ENCODE measurements at regions not wholly inside any gene's neighbourhood (a gene's known extent, or its start where the extent isn't known, plus 50 kb on each side); places are given as distances from the start of the nearest gene placed in this dataset.

DNA sequence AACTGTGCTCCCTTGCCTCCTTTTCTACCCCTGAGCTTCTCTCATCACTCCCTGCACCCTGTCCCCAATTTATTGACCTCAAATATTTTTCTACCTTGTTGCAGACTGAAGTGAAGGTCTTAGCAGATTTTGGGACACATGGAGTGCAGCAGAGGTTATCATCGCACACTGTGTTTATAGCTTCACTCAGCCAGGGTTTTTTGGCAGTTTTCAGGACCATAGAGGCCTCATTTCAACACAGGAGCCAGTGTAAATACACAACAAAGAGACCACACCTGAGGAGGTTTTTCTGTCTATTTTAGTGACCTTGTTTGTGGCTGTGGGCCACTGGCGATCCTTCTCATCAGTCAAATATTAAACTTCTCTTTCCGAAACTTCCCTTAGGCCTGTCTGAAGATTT, 457.1 kb downstream of the SPRY1 start:
- Mint-ChIP-seq H3K4me3 (ENCODE audit: unreplicated experiment) (no peak overlapping the region), H3K36me3 (ENCODE audit: unreplicated experiment) (no peaks in the 10 kb centered on the region), H3K27me3 (ENCODE audit: unreplicated experiment) (no peaks in the 10 kb centered on the region), H3K27ac (ENCODE audit: unreplicated experiment) (no peak overlapping the region), H3K4me1 (ENCODE audit: low read depth, unreplicated experiment) (no peaks in the 10 kb centered on the region), H3K9me3 (ENCODE audit: unreplicated experiment) (no peaks in the 10 kb centered on the region)
- DNase-seq, result no peak
- TF ChIP-seq, protein P1, sequence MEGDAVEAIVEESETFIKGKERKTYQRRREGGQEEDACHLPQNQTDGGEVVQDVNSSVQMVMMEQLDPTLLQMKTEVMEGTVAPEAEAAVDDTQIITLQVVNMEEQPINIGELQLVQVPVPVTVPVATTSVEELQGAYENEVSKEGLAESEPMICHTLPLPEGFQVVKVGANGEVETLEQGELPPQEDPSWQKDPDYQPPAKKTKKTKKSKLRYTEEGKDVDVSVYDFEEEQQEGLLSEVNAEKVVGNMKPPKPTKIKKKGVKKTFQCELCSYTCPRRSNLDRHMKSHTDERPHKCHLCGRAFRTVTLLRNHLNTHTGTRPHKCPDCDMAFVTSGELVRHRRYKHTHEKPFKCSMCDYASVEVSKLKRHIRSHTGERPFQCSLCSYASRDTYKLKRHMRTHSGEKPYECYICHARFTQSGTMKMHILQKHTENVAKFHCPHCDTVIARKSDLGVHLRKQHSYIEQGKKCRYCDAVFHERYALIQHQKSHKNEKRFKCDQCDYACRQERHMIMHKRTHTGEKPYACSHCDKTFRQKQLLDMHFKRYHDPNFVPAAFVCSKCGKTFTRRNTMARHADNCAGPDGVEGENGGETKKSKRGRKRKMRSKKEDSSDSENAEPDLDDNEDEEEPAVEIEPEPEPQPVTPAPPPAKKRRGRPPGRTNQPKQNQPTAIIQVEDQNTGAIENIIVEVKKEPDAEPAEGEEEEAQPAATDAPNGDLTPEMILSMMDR (IDR thresholded peaks at IDR 0.05; ENCODE audit: partially characterized antibody, unreplicated experiment), result no peak

DNA sequence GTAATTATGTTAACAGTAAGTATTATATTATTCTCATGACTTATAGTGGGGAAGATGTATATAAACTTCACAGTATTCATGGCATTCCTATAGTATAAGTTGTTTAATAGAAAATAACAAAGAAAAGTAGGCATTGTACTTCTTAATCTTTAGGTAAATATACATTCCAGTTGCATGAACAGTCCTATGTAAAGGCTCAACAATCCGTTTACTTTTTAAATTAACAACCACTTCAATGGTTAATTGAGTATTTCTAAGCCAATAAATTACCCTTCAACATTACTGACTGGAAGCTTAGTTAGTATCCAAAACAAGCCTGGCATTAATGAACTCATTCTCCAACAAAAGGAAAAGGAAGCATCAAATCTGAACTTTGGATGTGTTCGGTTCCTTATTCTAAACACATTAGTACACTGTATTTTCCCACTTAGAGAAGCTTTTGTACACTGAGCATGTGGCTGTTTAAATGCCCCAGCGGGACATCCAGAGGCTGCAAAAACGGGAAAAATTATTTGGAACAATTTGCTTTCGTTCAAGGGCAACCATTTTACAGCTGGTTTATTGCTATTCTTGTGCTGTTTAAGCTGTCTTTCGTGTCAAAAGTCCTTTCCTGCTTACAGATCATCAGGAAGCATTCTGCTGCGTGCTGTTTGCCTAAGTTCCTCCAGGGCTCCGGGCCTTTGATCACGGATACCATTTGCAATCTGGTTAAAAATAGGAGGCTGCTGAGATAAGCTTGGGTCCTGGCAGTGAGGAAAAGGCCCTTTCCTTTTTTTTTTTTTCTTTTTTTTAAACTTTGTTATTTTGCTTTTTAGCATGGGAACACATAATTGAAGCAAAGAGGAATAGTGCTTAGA, 460.3 kb downstream of the SPRY1 start:
- Mint-ChIP-seq H3K27me3 (ENCODE audit: unreplicated experiment) (no peaks in the 10 kb centered on the region), H3K4me1 (ENCODE audit: low read depth, unreplicated experiment) (no peaks in the 10 kb centered on the region), H3K4me3 (ENCODE audit: unreplicated experiment) (no peak overlapping the region), H3K36me3 (ENCODE audit: unreplicated experiment) (no peaks in the 10 kb centered on the region), H3K9me3 (ENCODE audit: unreplicated experiment) (no peaks in the 10 kb centered on the region), H3K27ac (ENCODE audit: unreplicated experiment) (no peak overlapping the region)
- DNase-seq, result peak; percentile 21
- TF ChIP-seq, protein P1 (IDR thresholded peaks at IDR 0.05; ENCODE audit: partially characterized antibody, unreplicated experiment), result no peak

DNA sequence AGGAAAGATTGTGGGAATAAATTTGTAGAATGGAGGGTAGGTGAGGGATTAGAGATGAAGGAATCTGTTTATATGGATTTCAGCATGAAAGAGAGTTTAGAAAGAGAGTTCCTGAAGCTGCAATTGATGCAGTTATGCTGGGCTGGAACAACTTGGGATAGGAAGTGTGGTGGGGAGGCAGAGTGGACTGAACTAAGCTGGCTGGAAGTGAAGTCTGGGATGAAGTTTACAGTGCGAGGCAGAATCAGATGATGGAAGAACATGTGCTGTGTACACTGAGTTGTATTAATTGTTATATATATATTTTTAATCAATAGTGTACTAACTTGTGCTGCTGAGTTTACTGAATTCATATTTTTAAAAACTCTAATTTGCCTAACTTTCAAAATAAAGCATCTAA, 461.9 kb downstream of the SPRY1 start:
- no peaks in the 10 kb centered on the region for H3K27me3 Mint-ChIP-seq (ENCODE audit: unreplicated experiment)
- H3K4me1 Mint-ChIP-seq (ENCODE audit: low read depth, unreplicated experiment), result no peaks in the 10 kb centered on the region

DNA sequence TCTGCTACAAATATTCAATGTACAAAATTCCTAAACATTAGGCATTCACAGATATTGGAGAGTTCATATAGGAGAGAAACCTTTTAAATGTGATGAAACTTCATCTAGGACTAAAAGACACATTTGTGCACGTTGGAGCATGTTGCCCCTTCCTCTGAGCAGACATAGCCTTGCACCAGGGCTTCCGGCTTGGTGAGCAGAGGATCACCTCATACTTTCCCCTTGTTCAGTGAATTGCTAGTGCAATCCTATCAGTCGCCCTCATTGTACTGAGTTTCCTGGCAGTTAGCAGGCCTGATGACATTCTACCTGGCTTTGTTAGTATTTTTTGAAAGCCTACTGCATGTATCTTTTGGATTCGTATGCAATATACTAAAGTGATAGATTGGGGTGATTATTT, 466.2 kb downstream of the SPRY1 start:
- peaks cover 2% of the 10 kb centered on the region for H3K9me3 Mint-ChIP-seq (ENCODE audit: unreplicated experiment)
- H3K27ac Mint-ChIP-seq (ENCODE audit: unreplicated experiment), result no peak overlapping the region
- no peak overlapping the region for H3K4me3 Mint-ChIP-seq (ENCODE audit: unreplicated experiment)
- H3K36me3 Mint-ChIP-seq (ENCODE audit: unreplicated experiment), result no peaks in the 10 kb centered on the region
- TF ChIP-seq, protein P1 (IDR thresholded peaks at IDR 0.05; ENCODE audit: partially characterized antibody, unreplicated experiment), result no peak
- no peaks in the 10 kb centered on the region for H3K27me3 Mint-ChIP-seq (ENCODE audit: unreplicated experiment)
- H3K4me1 Mint-ChIP-seq (ENCODE audit: low read depth, unreplicated experiment), result no peaks in the 10 kb centered on the region
- no peak for DNase-seq

More for the DNA sequence above, 461.9 kb downstream of the SPRY1 start:
- Mint-ChIP-seq H3K36me3 (ENCODE audit: unreplicated experiment) (no peaks in the 10 kb centered on the region), H3K9me3 (ENCODE audit: unreplicated experiment) (no peaks in the 10 kb centered on the region), H3K4me3 (ENCODE audit: unreplicated experiment) (no peak overlapping the region), H3K27ac (ENCODE audit: unreplicated experiment) (no peak overlapping the region)
- TF ChIP-seq, protein P1 (IDR thresholded peaks at IDR 0.05; ENCODE audit: partially characterized antibody, unreplicated experiment), result no peak
- DNase-seq, result no peak

DNA sequence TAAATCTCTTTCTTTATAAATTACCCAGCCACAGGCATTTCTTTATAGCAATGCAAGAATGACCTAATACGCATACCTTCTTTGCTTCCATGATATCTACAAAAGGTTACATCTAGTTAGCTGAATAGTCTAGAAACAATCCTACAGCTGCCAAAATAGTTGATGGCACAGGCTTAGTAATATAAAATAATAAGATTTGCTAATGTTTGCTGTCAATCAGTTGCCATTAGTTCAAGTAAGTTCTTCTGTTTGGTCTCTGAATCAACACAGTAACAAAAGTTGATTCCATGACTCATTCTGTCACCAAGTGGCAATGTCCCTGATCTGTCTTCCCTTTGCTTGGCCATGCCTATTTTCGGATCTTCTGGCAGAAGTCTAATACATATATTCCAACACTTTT, 470.2 kb downstream of the SPRY1 start:
- Mint-ChIP-seq H3K36me3 (ENCODE audit: unreplicated experiment) (no peaks in the 10 kb centered on the region), H3K27me3 (ENCODE audit: unreplicated experiment) (no peaks in the 10 kb centered on the region), H3K27ac (ENCODE audit: unreplicated experiment) (no peak overlapping the region)

More for the DNA sequence above, 470.2 kb downstream of the SPRY1 start:
- no peak for DNase-seq
- TF ChIP-seq, protein P1 (IDR thresholded peaks at IDR 0.05; ENCODE audit: partially characterized antibody, unreplicated experiment), result no peak
- H3K9me3 Mint-ChIP-seq (ENCODE audit: unreplicated experiment), result peaks cover 2% of the 10 kb centered on the region
- no peaks in the 10 kb centered on the region for H3K4me1 Mint-ChIP-seq (ENCODE audit: low read depth, unreplicated experiment)
- no peak overlapping the region for H3K4me3 Mint-ChIP-seq (ENCODE audit: unreplicated experiment)

All from glutamatergic neuron (in vitro differentiated cells).